ENCODE measurements at regions not wholly inside any gene's neighbourhood (a gene's known extent, or its start where the extent isn't known, plus 50 kb on each side); places are given as distances from the start of the nearest gene placed in this dataset.

DNA sequence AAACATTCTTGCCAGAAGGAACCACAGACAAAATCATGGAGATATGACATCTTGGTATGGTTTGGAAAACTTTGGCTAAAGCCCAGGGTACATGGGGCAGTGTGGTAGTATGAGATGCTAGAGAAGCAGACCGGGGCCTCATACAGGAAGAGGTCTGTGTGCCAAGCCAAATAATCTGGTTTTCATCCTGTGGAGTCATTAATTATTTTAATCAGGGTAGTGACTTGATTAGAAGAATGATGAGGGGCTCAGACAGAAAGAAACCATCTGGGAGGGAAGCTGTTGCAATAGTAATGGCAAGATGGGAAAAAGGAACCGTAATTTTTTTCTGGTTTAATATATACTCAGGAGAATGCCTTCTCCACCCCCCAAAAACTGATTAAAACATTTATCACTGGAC, 318.0 kb downstream of the BRINP2 start:
- H3K27ac Mint-ChIP-seq: no peak overlapping the region

DNA sequence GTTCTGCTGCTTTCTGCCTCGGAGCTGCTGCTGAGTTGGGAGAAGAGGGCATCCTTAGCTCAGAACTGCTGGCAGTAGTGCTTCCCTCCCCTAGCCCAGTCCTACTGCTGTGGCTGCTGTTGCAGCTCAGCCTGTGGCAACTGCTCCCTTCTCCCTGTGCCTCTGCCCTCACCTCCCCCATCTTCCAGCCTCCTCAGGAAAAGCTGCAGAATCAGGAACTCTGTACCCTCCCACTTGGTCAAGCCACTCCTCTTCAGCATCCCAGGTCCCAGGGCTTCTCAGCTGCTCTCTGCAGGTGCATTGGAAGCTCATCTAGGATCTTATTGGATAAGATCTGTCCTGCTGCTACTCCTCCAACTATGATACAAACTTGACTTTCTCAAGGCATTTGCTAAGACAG, 316.7 kb downstream of the BRINP2 start:
- no peak overlapping the region for H3K4me3 Mint-ChIP-seq
- no peak overlapping the region for H3K4me2 ChIP-seq (replicated peaks; ENCODE audit: low read depth, low read length, poor library complexity, severe bottlenecking)
- no peaks in the 10 kb centered on the region for H3K4me1 Mint-ChIP-seq
- ChIA-PET CTCF (no interaction called here), POLR2A (no interaction called here)
- no peaks in the 10 kb centered on the region for H3K36me3 ChIP-seq (replicated peaks in 1 of 2; ENCODE audit: control extremely low read depth in 1 of 2, control insufficient read depth in 1 of 2, extremely low read depth in 1 of 2, insufficient read depth in 2 of 2, low read length in 1 of 2)
- H3K27me3 Mint-ChIP-seq: peaks cover 3% of the 10 kb centered on the region
- H3K27ac ChIP-seq (ENCODE audit: low read length in 2 of 2): no peak overlapping the region
- no peaks in the 10 kb centered on the region for H3K9me3 ChIP-seq (ENCODE audit: control extremely low read depth in 1 of 3, control insufficient read depth in 2 of 3, insufficient read depth in 1 of 3, low read length in 2 of 3)
- ATAC-seq (ENCODE audit: low read depth): no peak
- H3K9me3 Mint-ChIP-seq (ENCODE audit: insufficient read depth): peaks cover 2% of the 10 kb centered on the region
- no peaks in the 10 kb centered on the region for H3K27me3 ChIP-seq (replicated peaks in 1 of 4; ENCODE audit: control extremely low read depth in 1 of 4, control insufficient read depth in 3 of 4, insufficient read depth in 4 of 4, low read length in 3 of 4)
- H3K27ac Mint-ChIP-seq: no peak overlapping the region
- no peaks in the 10 kb centered on the region for H4K20me1 ChIP-seq (ENCODE audit: control insufficient read depth, insufficient read depth, low read length, poor library complexity, severe bottlenecking)
- H3K9ac ChIP-seq (ENCODE audit: low read length): no peak overlapping the region
- 63% methylated on average over 1 of the region's 1 CpG for WGBS (ENCODE audit: insufficient coverage)
- DNase-seq: no peak
- intact Hi-C loops (cut with micrococcal nuclease): no loop called here
- no peak overlapping the region for H3K4me3 ChIP-seq (ENCODE audit: control extremely low read depth in 1 of 5, extremely low read depth in 1 of 5, insufficient read depth in 1 of 5, low read depth in 2 of 5, low read length in 4 of 5)
- H3K4me1 ChIP-seq (ENCODE audit: control insufficient read depth in 2 of 2, insufficient read depth in 2 of 2, low read length in 2 of 2): no peaks in the 10 kb centered on the region
- H3K79me2 ChIP-seq (ENCODE audit: control insufficient read depth, insufficient read depth, low read length): no peaks in the 10 kb centered on the region
- H2AFZ ChIP-seq (ENCODE audit: insufficient read depth, low read depth, low read length, poor library complexity, severe bottlenecking): no peak overlapping the region
- no peak for TF ChIP-seq EZH2 (IDR thresholded peaks at IDR 0.05; ENCODE audit: borderline replicate concordance, insufficient read depth, low read depth, low read length, poor library complexity, severe bottlenecking)
- TF ChIP-seq, protein P1, sequence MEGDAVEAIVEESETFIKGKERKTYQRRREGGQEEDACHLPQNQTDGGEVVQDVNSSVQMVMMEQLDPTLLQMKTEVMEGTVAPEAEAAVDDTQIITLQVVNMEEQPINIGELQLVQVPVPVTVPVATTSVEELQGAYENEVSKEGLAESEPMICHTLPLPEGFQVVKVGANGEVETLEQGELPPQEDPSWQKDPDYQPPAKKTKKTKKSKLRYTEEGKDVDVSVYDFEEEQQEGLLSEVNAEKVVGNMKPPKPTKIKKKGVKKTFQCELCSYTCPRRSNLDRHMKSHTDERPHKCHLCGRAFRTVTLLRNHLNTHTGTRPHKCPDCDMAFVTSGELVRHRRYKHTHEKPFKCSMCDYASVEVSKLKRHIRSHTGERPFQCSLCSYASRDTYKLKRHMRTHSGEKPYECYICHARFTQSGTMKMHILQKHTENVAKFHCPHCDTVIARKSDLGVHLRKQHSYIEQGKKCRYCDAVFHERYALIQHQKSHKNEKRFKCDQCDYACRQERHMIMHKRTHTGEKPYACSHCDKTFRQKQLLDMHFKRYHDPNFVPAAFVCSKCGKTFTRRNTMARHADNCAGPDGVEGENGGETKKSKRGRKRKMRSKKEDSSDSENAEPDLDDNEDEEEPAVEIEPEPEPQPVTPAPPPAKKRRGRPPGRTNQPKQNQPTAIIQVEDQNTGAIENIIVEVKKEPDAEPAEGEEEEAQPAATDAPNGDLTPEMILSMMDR (IDR thresholded peaks at IDR 0.05): no peak

More for the DNA sequence above, 318.0 kb downstream of the BRINP2 start:
- H3K27ac ChIP-seq (ENCODE audit: low read length in 2 of 2): no peak overlapping the region
- no peaks in the 10 kb centered on the region for H3K9me3 ChIP-seq (ENCODE audit: control extremely low read depth in 1 of 3, control insufficient read depth in 2 of 3, insufficient read depth in 1 of 3, low read length in 2 of 3)
- no peaks in the 10 kb centered on the region for H4K20me1 ChIP-seq (ENCODE audit: control insufficient read depth, insufficient read depth, low read length, poor library complexity, severe bottlenecking)
- H3K4me1 ChIP-seq (ENCODE audit: control insufficient read depth in 2 of 2, insufficient read depth in 2 of 2, low read length in 2 of 2): no peaks in the 10 kb centered on the region
- no peaks in the 10 kb centered on the region for H3K79me2 ChIP-seq (ENCODE audit: control insufficient read depth, insufficient read depth, low read length)
- Mint-ChIP-seq H3K9me3 (ENCODE audit: insufficient read depth) (peaks cover 2% of the 10 kb centered on the region), H3K4me1 (no peaks in the 10 kb centered on the region), H3K4me3 (no peak overlapping the region), H3K27me3 (peaks cover 3% of the 10 kb centered on the region)
- H3K4me3 ChIP-seq (ENCODE audit: control extremely low read depth in 1 of 5, extremely low read depth in 1 of 5, insufficient read depth in 1 of 5, low read depth in 2 of 5, low read length in 4 of 5): no peak overlapping the region
- DNase-seq: no peak
- 59% methylated on average over 1 of the region's 2 CpGs for WGBS (ENCODE audit: insufficient coverage)
- no peak for ATAC-seq (ENCODE audit: low read depth)
- no peak overlapping the region for H2AFZ ChIP-seq (ENCODE audit: insufficient read depth, low read depth, low read length, poor library complexity, severe bottlenecking)
- ChIA-PET POLR2A (no interaction called here), CTCF (no interaction called here)
- no peaks in the 10 kb centered on the region for H3K36me3 ChIP-seq (replicated peaks in 1 of 2; ENCODE audit: control extremely low read depth in 1 of 2, control insufficient read depth in 1 of 2, extremely low read depth in 1 of 2, insufficient read depth in 2 of 2, low read length in 1 of 2)
- no peaks in the 10 kb centered on the region for H3K27me3 ChIP-seq (replicated peaks in 1 of 4; ENCODE audit: control extremely low read depth in 1 of 4, control insufficient read depth in 3 of 4, insufficient read depth in 4 of 4, low read length in 3 of 4)
- no peak overlapping the region for H3K4me2 ChIP-seq (replicated peaks; ENCODE audit: low read depth, low read length, poor library complexity, severe bottlenecking)
- TF ChIP-seq, protein P1 (IDR thresholded peaks at IDR 0.05): no peak
- no peak for TF ChIP-seq EZH2 (IDR thresholded peaks at IDR 0.05; ENCODE audit: borderline replicate concordance, insufficient read depth, low read depth, low read length, poor library complexity, severe bottlenecking)
- intact Hi-C loops (cut with micrococcal nuclease): no loop called here
- H3K9ac ChIP-seq (ENCODE audit: low read length): no peak overlapping the region

Measured in B cell (primary cell).